ENCODE measurements at regions not wholly inside any gene's neighbourhood (a gene's known extent, or its start where the extent isn't known, plus 50 kb on each side); places are given as distances from the start of the nearest gene placed in this dataset.

DNA sequence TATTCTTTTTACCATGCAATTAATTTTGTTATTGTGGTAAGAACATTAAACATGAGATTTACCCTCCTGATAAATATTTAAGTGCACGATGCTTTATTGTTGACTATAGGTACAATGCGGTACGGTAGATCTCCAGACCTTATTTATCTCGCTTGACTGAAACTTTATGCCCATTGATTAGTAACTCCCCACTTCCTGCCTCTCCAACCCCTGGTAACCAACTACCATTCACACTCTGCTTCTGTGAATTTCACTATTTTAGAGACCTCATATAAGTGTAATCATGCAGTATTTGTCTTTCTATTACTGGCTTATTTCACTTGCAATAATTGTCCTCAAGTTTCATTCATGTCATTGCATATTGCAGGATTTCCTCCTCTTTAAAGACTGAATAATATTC, 195.7 kb upstream of the ID2 start:
- TF ChIP-seq, protein P1, sequence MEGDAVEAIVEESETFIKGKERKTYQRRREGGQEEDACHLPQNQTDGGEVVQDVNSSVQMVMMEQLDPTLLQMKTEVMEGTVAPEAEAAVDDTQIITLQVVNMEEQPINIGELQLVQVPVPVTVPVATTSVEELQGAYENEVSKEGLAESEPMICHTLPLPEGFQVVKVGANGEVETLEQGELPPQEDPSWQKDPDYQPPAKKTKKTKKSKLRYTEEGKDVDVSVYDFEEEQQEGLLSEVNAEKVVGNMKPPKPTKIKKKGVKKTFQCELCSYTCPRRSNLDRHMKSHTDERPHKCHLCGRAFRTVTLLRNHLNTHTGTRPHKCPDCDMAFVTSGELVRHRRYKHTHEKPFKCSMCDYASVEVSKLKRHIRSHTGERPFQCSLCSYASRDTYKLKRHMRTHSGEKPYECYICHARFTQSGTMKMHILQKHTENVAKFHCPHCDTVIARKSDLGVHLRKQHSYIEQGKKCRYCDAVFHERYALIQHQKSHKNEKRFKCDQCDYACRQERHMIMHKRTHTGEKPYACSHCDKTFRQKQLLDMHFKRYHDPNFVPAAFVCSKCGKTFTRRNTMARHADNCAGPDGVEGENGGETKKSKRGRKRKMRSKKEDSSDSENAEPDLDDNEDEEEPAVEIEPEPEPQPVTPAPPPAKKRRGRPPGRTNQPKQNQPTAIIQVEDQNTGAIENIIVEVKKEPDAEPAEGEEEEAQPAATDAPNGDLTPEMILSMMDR (IDR thresholded peaks at IDR 0.05): no peak
- TF ChIP-seq EP300 (IDR thresholded peaks at IDR 0.05) (no peak), POLR2A (IDR thresholded peaks at IDR 0.05) (no peak), POLR2AphosphoS5 (IDR thresholded peaks at IDR 0.05) (no peak)
